ENCODE measurements at regions not wholly inside any gene's neighbourhood (a gene's known extent, or its start where the extent isn't known, plus 50 kb on each side); places are given as distances from the start of the nearest gene placed in this dataset.

- Histone ChIP-seq H3K27ac (no peak overlapping the region), H3K4me1 (no peaks in the 10 kb centered on the region), H3K4me3 (no peak overlapping the region), H3K9me3 (no peaks in the 10 kb centered on the region), H3K36me3 (no peaks in the 10 kb centered on the region), H3K27me3 (no peaks in the 10 kb centered on the region)
- intact Hi-C loops (cut with DNase I): no loop called here
- no peak for TF ChIP-seq CTCF (IDR thresholded peaks at IDR 0.05)
- ATAC-seq (no peak), DNase-seq (no peak)
Measured at GRCh38 chr18:28457784-28458183, 280.9 kb upstream of the CDH2 start.

GRCh38 chr18:28455971-28456370, 279.0 kb upstream of the CDH2 start:
- Histone ChIP-seq H3K4me3 (no peak overlapping the region), H3K27ac (no peak overlapping the region), H3K36me3 (no peaks in the 10 kb centered on the region), H3K9me3 (no peaks in the 10 kb centered on the region), H3K27me3 (no peaks in the 10 kb centered on the region), H3K4me1 (no peaks in the 10 kb centered on the region)
- no peak for TF ChIP-seq CTCF (IDR thresholded peaks at IDR 0.05)
- intact Hi-C loops (cut with DNase I): no loop called here
- ATAC-seq (no peak), DNase-seq (no peak)

GRCh38 chr18:28439870-28440269, 262.9 kb upstream of the CDH2 start:
- ATAC-seq (no peak), DNase-seq (no peak)
- Histone ChIP-seq H3K9me3 (no peaks in the 10 kb centered on the region), H3K27me3 (no peaks in the 10 kb centered on the region), H3K36me3 (no peaks in the 10 kb centered on the region), H3K4me3 (no peak overlapping the region), H3K4me1 (no peaks in the 10 kb centered on the region), H3K27ac (no peak overlapping the region)
- no peak for TF ChIP-seq CTCF (IDR thresholded peaks at IDR 0.05)
- intact Hi-C loops (cut with DNase I): no loop called here

- Histone ChIP-seq H3K27ac (no peak overlapping the region), H3K4me1 (no peaks in the 10 kb centered on the region), H3K9me3 (no peaks in the 10 kb centered on the region), H3K4me3 (no peak overlapping the region), H3K27me3 (no peaks in the 10 kb centered on the region), H3K36me3 (no peaks in the 10 kb centered on the region)
- ATAC-seq: no peak
- intact Hi-C loops (cut with DNase I): no loop called here
- DNase-seq: no peak
- TF ChIP-seq CTCF (IDR thresholded peaks at IDR 0.05): no peak
Measured at GRCh38 chr18:28438381-28438780, 261.5 kb upstream of the CDH2 start.

GRCh38 chr18:28432339-28432738, 255.4 kb upstream of the CDH2 start:
- Histone ChIP-seq H3K27ac (no peak overlapping the region), H3K4me1 (no peaks in the 10 kb centered on the region), H3K27me3 (no peaks in the 10 kb centered on the region), H3K36me3 (no peaks in the 10 kb centered on the region), H3K9me3 (no peaks in the 10 kb centered on the region), H3K4me3 (no peak overlapping the region)
- ATAC-seq: no peak
- no peak for TF ChIP-seq CTCF (IDR thresholded peaks at IDR 0.05)
- no peak for DNase-seq
- intact Hi-C loops (cut with DNase I): no loop called here

- no peaks in the 10 kb centered on the region for H3K4me1 ChIP-seq
- no peak for DNase-seq
- TF ChIP-seq CTCF (IDR thresholded peaks at IDR 0.05): no peak
- ATAC-seq: no peak
- H3K36me3 ChIP-seq: no peaks in the 10 kb centered on the region
- no peaks in the 10 kb centered on the region for H3K9me3 ChIP-seq
- H3K27me3 ChIP-seq: no peaks in the 10 kb centered on the region
- no peak overlapping the region for H3K4me3 ChIP-seq
- intact Hi-C loops (cut with DNase I): no loop called here
- H3K27ac ChIP-seq: no peak overlapping the region
Measured at GRCh38 chr18:28425886-28426285, 249.0 kb upstream of the CDH2 start.

All from upper lobe of right lung (tissue), 1 donor.